D721Med (cell line): ENCODE measurements at regions not wholly inside any gene's neighbourhood (a gene's known extent, or its start where the extent isn't known, plus 50 kb on each side); places are given as distances from the start of the nearest gene placed in this dataset.
A peak's percentile ranks its signal among the peaks of the same experiment; 100 is the strongest.
"Not testable (repeated sequence)": the region's sequence is repeated elsewhere in the genome, so short reads cannot be mapped to it uniquely, and the experiment has no call there.

Source experiments
- DNase-seq: peaks from one replicate; pipeline ENCODE4 v3.0.0; 2011; ENCODE audit warnings: low spot score; ENCODE audit not compliant: insufficient read length
- FAIRE-seq: peaks from 2 replicates; lab custom pipeline; 2011; peaks lifted over from hg19 to GRCh38; lab: Jason Lieb, UNC
- TF ChIP-seq, protein P1 (sequence below): IDR thresholded peaks from 2 replicates; pipeline ENCODE4 v1.5.1; 2012; ENCODE audit warnings: mild to moderate bottlenecking, control low read depth; ENCODE audit not compliant: insufficient read depth; ENCODE audit errors: missing control alignments

DNA sequence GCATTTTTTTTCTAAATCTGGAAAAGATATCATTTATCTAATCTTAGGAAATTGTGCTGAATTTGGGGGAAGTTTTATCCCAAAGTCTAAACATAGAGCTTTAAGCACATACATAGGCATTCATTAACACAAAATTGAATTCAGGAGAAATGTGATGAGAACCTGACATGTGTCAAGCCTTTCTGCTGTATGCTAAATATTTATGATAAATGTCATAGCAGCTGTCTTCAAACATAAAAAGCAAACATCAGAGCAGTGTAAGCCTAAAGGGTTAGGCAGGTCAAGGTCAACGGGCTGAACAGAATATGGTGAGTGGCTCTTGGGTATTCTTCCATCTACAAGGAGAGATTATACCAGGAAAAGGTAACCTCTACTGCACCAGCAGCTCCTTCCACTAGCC lies 737.2 kb upstream of the ZNF608 start:
- no peak for FAIRE-seq
- TF ChIP-seq, protein P1, sequence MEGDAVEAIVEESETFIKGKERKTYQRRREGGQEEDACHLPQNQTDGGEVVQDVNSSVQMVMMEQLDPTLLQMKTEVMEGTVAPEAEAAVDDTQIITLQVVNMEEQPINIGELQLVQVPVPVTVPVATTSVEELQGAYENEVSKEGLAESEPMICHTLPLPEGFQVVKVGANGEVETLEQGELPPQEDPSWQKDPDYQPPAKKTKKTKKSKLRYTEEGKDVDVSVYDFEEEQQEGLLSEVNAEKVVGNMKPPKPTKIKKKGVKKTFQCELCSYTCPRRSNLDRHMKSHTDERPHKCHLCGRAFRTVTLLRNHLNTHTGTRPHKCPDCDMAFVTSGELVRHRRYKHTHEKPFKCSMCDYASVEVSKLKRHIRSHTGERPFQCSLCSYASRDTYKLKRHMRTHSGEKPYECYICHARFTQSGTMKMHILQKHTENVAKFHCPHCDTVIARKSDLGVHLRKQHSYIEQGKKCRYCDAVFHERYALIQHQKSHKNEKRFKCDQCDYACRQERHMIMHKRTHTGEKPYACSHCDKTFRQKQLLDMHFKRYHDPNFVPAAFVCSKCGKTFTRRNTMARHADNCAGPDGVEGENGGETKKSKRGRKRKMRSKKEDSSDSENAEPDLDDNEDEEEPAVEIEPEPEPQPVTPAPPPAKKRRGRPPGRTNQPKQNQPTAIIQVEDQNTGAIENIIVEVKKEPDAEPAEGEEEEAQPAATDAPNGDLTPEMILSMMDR, result no peak
- no peak for DNase-seq

DNA sequence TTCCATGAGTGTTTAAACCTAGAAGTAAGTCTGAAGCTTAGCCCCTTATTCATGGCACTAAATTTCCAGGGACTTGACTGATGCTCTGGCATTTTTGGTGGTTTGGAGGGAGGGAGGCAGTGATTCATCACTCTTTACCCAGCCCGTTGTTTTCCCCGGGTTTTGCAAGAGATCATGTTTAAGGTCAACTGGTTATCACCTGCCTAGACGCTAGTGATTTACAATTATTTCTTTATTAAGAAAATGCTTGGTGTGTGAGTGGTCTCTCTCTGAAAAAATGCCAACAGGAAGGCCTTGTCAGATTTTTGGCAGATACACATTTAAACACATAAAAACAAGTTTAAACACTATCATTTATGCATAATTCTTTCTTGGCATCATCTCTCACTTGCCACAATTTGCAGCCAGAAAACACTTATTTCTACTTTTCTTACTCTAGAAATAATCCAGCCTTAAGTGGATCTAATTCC lies 737.9 kb upstream of the ZNF608 start:
- DNase-seq (no peak), FAIRE-seq (no peak)
- TF ChIP-seq, protein P1, result no peak

DNA sequence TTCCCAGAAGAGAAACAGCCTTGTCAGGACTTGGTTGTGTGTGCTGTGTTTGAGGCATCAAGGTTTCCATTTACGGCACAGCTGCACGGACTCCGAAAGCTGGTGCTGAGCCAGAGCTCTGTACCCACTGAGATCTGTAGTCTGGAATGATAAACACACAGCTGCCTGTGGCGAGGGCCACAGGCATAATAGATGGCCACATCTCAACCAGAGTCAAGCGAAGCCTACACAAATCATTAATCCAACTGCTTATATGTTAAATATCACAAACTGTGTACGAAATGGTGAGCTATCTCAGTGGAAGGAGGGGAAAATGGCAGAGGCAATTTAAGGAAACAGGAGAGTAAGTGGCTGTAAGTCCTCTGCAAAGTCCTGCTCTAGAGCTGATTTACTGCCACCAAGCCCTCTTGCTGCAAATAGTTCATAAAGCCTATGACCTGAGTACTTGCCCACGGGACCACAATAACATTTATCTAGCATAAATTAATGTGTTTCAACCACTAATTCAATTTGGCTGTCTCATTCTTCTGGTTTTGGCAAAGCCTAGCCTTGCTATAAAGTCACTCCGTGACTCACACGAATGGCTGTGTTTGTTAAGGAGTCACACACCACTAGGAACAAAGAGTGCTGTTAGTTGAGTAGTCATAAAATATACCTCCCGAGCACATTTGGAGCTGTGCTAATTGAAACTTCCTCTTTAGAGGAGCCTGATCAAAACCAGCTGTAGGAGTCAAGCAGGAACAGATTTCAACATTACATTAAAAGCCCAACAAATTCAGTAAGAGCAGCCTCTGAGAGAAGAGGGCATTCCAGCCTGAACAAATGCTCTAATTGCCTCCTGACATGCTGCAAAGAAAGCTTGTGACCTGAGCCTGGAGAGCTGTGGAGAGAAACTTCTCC lies 738.6 kb upstream of the ZNF608 start:
- DNase-seq (no peak), FAIRE-seq (no peak)
- TF ChIP-seq, protein P1, result no peak

DNA sequence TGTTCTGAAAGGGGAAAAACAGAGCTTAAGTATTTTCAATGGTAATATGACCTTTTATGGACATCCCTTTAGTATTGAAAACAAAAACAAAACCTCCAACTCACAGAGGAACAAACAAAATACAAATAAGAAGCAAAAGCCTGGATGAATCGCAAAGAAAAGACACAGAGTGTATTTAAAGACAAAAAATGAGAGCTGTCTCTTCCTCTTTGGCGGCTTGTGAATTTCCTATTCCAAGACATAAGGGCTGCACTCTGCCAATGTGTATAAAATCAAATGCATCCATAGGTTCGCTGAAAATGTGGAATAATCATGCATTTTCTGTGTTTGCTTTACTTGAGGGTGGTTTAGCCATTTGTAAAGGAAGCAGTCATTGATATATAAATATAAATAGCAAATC lies 739.3 kb upstream of the ZNF608 start:
- DNase-seq, result no peak
- FAIRE-seq, result no peak
- TF ChIP-seq, protein P1, result no peak

DNA sequence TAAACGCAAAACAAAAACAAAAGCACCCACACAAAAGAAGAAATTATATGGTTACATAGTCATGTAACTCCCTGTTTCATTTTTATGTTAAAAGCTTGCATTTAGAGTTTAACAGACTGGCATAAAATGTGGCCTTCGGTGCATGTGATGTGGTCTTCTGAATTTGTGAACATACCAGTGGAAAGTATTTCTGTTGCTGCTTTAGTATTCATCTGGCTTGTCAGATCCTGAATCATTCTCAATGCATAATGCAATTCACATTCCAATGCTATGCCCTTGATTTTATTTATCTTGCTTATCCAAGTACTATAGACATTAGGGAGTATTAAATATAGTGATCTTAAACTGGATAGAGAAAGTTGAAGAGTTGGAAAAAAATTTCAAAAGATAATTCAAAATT lies 740.2 kb upstream of the ZNF608 start:
- TF ChIP-seq, protein P1, result no peak
- DNase-seq (no peak), FAIRE-seq (peak; percentile 77)

DNA sequence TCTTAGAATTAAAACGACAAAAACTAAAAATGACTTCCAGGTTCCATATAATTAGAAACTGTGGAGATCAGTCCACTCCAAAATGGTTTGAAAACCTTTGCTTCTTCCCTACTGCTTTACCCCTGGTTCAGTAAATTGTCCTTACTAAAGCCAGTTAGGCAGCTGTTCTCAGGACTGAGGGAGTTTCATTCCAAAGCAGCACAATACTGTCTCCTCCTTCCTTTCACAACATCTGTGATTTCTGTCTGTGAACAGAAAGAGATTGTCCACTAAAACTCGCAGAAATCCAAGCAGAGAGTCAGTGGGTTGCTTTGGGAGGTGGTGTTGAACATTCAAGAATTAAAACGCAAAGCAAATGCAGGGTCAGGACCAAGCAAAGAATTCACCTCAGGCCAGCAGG lies 740.8 kb upstream of the ZNF608 start:
- peak; percentile 21 for FAIRE-seq

DNA sequence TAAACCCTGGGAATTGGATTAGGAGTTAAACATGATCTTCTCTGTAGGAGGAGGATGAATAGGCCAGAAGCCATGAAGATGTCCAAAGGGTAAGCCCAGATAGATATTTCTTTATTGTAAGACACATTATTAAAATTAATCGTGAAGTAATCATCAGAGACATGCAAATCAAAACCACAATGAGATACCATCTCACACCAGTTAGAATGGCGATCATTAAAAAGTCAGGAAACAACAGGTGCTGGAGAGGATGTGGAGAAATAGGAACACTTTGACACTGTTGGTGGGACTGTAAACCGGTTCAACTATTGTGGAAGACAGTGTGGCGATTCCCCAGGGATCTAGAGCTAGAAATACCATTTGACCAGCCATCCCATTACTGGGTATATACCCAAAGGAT lies 741.2 kb upstream of the ZNF608 start:
- not testable (repeated sequence) for FAIRE-seq, DNase-seq

More for the DNA sequence above, 740.8 kb upstream of the ZNF608 start:
- TF ChIP-seq, protein P1, result no peak
- no peak for DNase-seq
